HEK293T (cell line): ENCODE measurements at regions not wholly inside any gene's neighbourhood (a gene's known extent, or its start where the extent isn't known, plus 50 kb on each side); places are given as distances from the start of the nearest gene placed in this dataset.

Experiments
- CTCF ChIA-PET: fragments of 350-600 bp; formaldehyde crosslinking; extraction: SDS; loops from one replicate; lab custom pipeline; 2021; ENCODE audit warnings: antibody characterized with exemption, inconsistent platforms; lab: Yijun Ruan, JAX
- POLR2A ChIA-PET: fragments of 350-600 bp; formaldehyde crosslinking; extraction: SDS; loops from one replicate; lab custom pipeline; 2020; ENCODE audit warnings: antibody characterized with exemption, inconsistent platforms; lab: Yijun Ruan, JAX
- DNase-seq: peaks from one replicate; pipeline ENCODE4 v3.0.0; 2012; ENCODE audit warnings: mixed read lengths; ENCODE audit errors: extremely low spot score
- ARNT ChIP-seq: fragments of 450-650 bp; IDR thresholded peaks from 2 replicates; pipeline ENCODE4 v1.6.1; 2017; ENCODE audit warnings: mild to moderate bottlenecking
- BHLHE40 ChIP-seq: fragments of 450-650 bp; IDR thresholded peaks from 2 replicates; pipeline ENCODE4 v1.6.1; 2016; ENCODE audit warnings: mild to moderate bottlenecking, moderate library complexity, borderline replicate concordance
- CTBP1 ChIP-seq: fragments of 450-650 bp; IDR thresholded peaks from 2 replicates; pipeline ENCODE4 v1.6.1; 2016; ENCODE audit warnings: borderline replicate concordance
- ELF4 ChIP-seq: fragments of 450-650 bp; IDR thresholded peaks from 2 replicates; pipeline ENCODE4 v1.6.1; 2017; ENCODE audit warnings: antibody characterized with exemption
- FOXA1 ChIP-seq: fragments of 450-650 bp; IDR thresholded peaks from 2 replicates; pipeline ENCODE4 v1.6.1; 2016; ENCODE audit warnings: mild to moderate bottlenecking
- FOXK2 ChIP-seq: fragments of 450-650 bp; IDR thresholded peaks from 2 replicates; pipeline ENCODE4 v1.6.1; 2016; ENCODE audit warnings: mild to moderate bottlenecking
- FOXM1 ChIP-seq: fragments of 450-650 bp; IDR thresholded peaks from 2 replicates; pipeline ENCODE4 v1.6.1; 2017; ENCODE audit warnings: mild to moderate bottlenecking, borderline replicate concordance
- HDGF ChIP-seq: fragments of 450-650 bp; IDR thresholded peaks from 2 replicates; pipeline ENCODE4 v1.6.1; 2017; ENCODE audit warnings: antibody characterized with exemption, borderline replicate concordance
- L3MBTL2 ChIP-seq: fragments of 450-650 bp; conservative IDR thresholded peaks from 2 replicates; pipeline ENCODE4 v1.6.1; 2016; ENCODE audit warnings: mild to moderate bottlenecking
- LEF1 ChIP-seq: fragments of 450-650 bp; IDR thresholded peaks from 2 replicates; pipeline ENCODE4 v1.6.1; 2017; ENCODE audit warnings: mild to moderate bottlenecking, borderline replicate concordance
- NFRKB ChIP-seq: fragments of 450-650 bp; IDR thresholded peaks from 2 replicates; pipeline ENCODE4 v1.6.1; 2016; ENCODE audit warnings: mild to moderate bottlenecking, moderate library complexity
- SP1 ChIP-seq: fragments of 450-650 bp; IDR thresholded peaks from 2 replicates; pipeline ENCODE4 v1.6.1; 2017
- SUZ12 ChIP-seq: fragments of 450-650 bp; IDR thresholded peaks from 2 replicates; pipeline ENCODE4 v1.6.1; 2016; ENCODE audit warnings: mild to moderate bottlenecking
- TARDBP ChIP-seq: fragments of 450-650 bp; IDR thresholded peaks from 2 replicates; pipeline ENCODE4 v1.6.1; 2016
- ZNF384 ChIP-seq: fragments of 450-650 bp; IDR thresholded peaks from 2 replicates; pipeline ENCODE4 v1.6.1; 2016
- TF ChIP-seq, protein P1 (sequence below): fragments of 450-650 bp; IDR thresholded peaks from 2 replicates; pipeline ENCODE4 v1.6.1; 2016

DNA sequence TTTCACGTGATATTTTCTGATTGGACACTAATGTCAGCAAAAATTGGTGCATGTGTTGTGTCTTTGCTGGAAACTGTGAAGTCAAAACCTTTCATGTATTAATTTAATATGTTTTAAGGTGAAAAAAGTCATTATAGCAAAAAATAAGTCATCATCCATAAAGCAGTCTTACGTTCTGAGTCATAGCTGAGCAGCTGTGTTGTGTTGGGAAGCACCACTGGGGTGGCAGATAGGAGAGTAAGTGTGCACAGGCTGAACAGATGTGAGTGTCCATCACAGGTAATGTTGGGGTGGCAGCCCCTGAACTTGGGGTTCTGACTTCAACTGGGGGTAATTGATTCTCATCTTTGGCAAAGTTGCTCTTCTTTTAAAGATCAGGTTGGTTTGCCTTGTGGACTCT, 156.8 kb downstream of the NXNL2 start:
- DNase-seq: no peak
- TF ChIP-seq FOXK2 (no peak), FOXA1 (no peak), TARDBP (no peak), SP1 (no peak)
- POLR2A ChIA-PET: no interaction called here
- CTCF ChIA-PET: no interaction called here

- TF ChIP-seq SUZ12 (no peak), HDGF (no peak), ZNF384 (no peak), TARDBP (no peak), FOXA1 (no peak), BHLHE40 (no peak), ELF4 (no peak), FOXK2 (no peak), L3MBTL2 (no peak), SP1 (no peak), FOXM1 (no peak), LEF1 (no peak), ARNT (no peak), NFRKB (no peak), CTBP1 (no peak)
- TF ChIP-seq, protein P1, sequence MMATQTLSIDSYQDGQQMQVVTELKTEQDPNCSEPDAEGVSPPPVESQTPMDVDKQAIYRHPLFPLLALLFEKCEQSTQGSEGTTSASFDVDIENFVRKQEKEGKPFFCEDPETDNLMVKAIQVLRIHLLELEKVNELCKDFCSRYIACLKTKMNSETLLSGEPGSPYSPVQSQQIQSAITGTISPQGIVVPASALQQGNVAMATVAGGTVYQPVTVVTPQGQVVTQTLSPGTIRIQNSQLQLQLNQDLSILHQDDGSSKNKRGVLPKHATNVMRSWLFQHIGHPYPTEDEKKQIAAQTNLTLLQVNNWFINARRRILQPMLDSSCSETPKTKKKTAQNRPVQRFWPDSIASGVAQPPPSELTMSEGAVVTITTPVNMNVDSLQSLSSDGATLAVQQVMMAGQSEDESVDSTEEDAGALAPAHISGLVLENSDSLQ: no peak
- ChIA-PET POLR2A (no interaction called here), CTCF (no interaction called here)
- DNase-seq: no peak
Observed at GRCh38 chr9:88692827-88693226, 157.8 kb downstream of the NXNL2 start.

DNA sequence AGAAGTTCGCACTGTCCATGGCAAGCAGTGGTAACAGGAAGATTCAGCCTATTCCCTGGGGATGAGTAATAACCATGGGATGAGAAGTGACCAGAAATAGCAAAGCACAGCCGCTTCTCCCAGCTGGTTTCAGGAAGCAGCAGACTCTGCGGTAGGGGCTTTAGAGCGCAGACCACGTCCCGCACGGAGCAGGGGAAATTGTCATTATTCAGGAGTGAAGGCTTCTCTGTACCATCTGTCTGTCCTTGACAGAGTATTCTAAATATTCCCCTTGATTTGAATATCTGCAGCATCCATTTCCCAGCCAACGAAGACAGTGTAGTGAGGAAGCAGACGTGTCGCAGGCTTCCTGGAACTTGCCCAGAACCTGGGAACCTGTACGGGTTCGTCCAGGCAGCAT, 159.6 kb downstream of the NXNL2 start:
- DNase-seq: no peak
- no peak for TF ChIP-seq SUZ12
- no peak for TF ChIP-seq BHLHE40
- TF ChIP-seq FOXA1: no peak
- TF ChIP-seq SP1: no peak
- TF ChIP-seq, protein P1: no peak
- no peak for TF ChIP-seq FOXM1
- TF ChIP-seq FOXK2: no peak
- no peak for TF ChIP-seq NFRKB
- ChIA-PET POLR2A (no interaction called here), CTCF (no interaction called here)

- no peak for DNase-seq
- POLR2A ChIA-PET: no interaction called here
- TF ChIP-seq FOXK2: no peak
- TF ChIP-seq L3MBTL2: no peak
- TF ChIP-seq NFRKB: no peak
- TF ChIP-seq, protein P1: no peak
- TF ChIP-seq ELF4: no peak
- TF ChIP-seq SP1: no peak
- no peak for TF ChIP-seq TARDBP
- no peak for TF ChIP-seq ZNF384
- no peak for TF ChIP-seq CTBP1
- no peak for TF ChIP-seq LEF1
- no peak for TF ChIP-seq FOXA1
- no peak for TF ChIP-seq BHLHE40
- CTCF ChIA-PET: no interaction called here
Observed at GRCh38 chr9:88696501-88696900, 161.5 kb downstream of the NXNL2 start.

DNA sequence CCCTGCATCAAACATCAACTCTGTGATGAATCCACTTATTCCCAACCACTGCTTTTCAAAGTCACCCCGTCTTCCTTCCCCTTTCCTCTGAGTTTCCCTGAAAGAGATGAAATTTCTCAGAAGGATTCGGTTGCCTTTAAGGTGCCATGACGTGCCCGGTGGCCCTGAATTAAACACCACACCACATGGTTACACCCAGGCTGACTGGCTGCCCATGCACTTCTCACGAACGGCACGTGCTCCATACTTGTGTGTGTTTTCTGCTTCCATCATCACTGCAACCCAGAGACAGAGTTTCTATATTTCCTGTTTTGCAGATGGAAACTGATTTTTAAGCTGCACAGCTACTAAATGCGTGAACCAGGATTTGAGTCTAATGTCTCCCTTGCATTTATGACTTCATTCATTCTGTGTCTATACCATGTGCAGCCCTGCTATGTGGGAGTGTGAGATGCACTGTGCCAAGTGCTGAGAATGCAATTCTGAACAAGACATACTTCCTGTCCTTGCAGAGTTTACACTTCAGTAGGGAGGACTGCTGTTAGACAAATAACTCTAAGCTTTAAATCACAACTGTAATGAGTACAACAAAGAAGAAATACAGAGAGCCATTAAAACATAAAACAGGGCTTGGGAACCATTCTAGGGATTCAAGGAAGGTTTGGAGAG, 162.9 kb downstream of the NXNL2 start:
- DNase-seq: no peak
- ChIA-PET CTCF (no interaction called here), POLR2A (no interaction called here)
- TF ChIP-seq FOXM1 (no peak), CTBP1 (no peak)

GRCh38 chr9:88702985-88703384, 168.0 kb downstream of the NXNL2 start:
- POLR2A ChIA-PET: no interaction called here
- CTCF ChIA-PET: no interaction called here
- TF ChIP-seq BHLHE40 (no peak), TARDBP (no peak), FOXK2 (no peak), LEF1 (no peak), ELF4 (no peak), HDGF (no peak), NFRKB (no peak), FOXM1 (no peak), L3MBTL2 (no peak)
- no peak for DNase-seq
